HEK293 (cell line): ENCODE measurements at regions not wholly inside any gene's neighbourhood (a gene's known extent, or its start where the extent isn't known, plus 50 kb on each side); places are given as distances from the start of the nearest gene placed in this dataset.
"Not testable (repeated sequence)": the region's sequence is repeated elsewhere in the genome, so short reads cannot be mapped to it uniquely, and the experiment has no call there.

Experiments used
- CTCF ChIA-PET: fragments of 350-600 bp; formaldehyde crosslinking; extraction: SDS; loops from one replicate; lab custom pipeline; 2021; ENCODE audit warnings: antibody characterized with exemption; lab: Yijun Ruan, JAX
- POLR2A ChIA-PET: fragments of 300-600 bp; formaldehyde crosslinking; extraction: SDS; loops from one replicate; lab custom pipeline; 2020; ENCODE audit warnings: antibody characterized with exemption, inconsistent platforms; lab: Yijun Ruan, JAX
- H3K27ac ChIP-seq: fragments of 200-500 bp; sonication (Bioruptor generic); 2 replicates; pipeline ENCODE4 v1.5.1; 2014; ENCODE audit warnings: low read depth, low read length, control low read depth, inconsistent platforms; ENCODE audit errors: extremely low read depth
- H3K36me3 ChIP-seq, 2 experiments: fragments of 200-500 bp in 1 of 2; sonication (Bioruptor generic) in 1 of 2; 1 replicate in 1 of 2; 2 replicates in 1 of 2; pipeline ENCODE4 v1.5.1; 2014 to 2017; ENCODE audit warnings: inconsistent platforms in 2 of 2, low read length in 2 of 2; ENCODE audit not compliant: control insufficient read depth in 2 of 2, insufficient read depth in 1 of 2
- H3K4me1 ChIP-seq: fragments of 200-500 bp; sonication (Bioruptor generic); 2 replicates; pipeline ENCODE4 v1.5.1; 2014; ENCODE audit warnings: mild to moderate bottlenecking, low read length, inconsistent platforms; ENCODE audit not compliant: control insufficient read depth, insufficient read depth
- H3K4me3 ChIP-seq: 2 replicates; pipeline ENCODE4 v1.5.1; 2011; ENCODE audit warnings: low read depth, mild to moderate bottlenecking, control low read depth, low read length, moderate library complexity
- H3K9me3 ChIP-seq: fragments of 200-500 bp; sonication (Bioruptor generic); 2 replicates; pipeline ENCODE4 v1.5.1; 2014; ENCODE audit warnings: low read depth, low read length, inconsistent platforms; ENCODE audit not compliant: control insufficient read depth, insufficient read depth
- GLI2 ChIP-seq: fragments of 450-650 bp; formaldehyde crosslinking; IDR thresholded peaks from 2 replicates; pipeline ENCODE4; 2017; ENCODE audit warnings: missing biosample characterization, missing genetic modification characterization, low read depth, borderline replicate concordance
- HOXC10 ChIP-seq: sonication (generic); formaldehyde crosslinking; IDR thresholded peaks from 2 replicates; pipeline ENCODE4 v1.8.1; 2023; ENCODE audit warnings: mild to moderate bottlenecking, missing genetic modification reagents
- MYNN ChIP-seq: fragments of 450-650 bp; formaldehyde crosslinking; IDR thresholded peaks from 2 replicates; pipeline ENCODE4 v1.5.1; 2016; ENCODE audit warnings: missing biosample characterization, missing genetic modification characterization, borderline replicate concordance
- TCF7L2 ChIP-seq: IDR thresholded peaks from 2 replicates; pipeline ENCODE4 v1.6.1; 2011; ENCODE audit warnings: low read depth, mild to moderate bottlenecking, inconsistent platforms, low read length, moderate library complexity, borderline replicate concordance
- WT1 ChIP-seq: fragments of 450-650 bp; formaldehyde crosslinking; IDR thresholded peaks from 2 replicates; pipeline ENCODE4 v1.5.1; 2016; ENCODE audit warnings: missing biosample characterization, missing genetic modification characterization
- ZBTB20 ChIP-seq: fragments of 450-650 bp; formaldehyde crosslinking; IDR thresholded peaks from 2 replicates; pipeline ENCODE4 v1.5.1; 2016; ENCODE audit warnings: missing biosample characterization, missing genetic modification characterization
- ZNF155 ChIP-seq: fragments of 450-650 bp; formaldehyde crosslinking; IDR thresholded peaks from 2 replicates; pipeline ENCODE4 v1.5.1; 2016; ENCODE audit warnings: missing biosample characterization, missing genetic modification characterization
- ZNF16 ChIP-seq: fragments of 450-650 bp; formaldehyde crosslinking; IDR thresholded peaks from 2 replicates; pipeline ENCODE4 v1.5.1; 2016; ENCODE audit warnings: low read depth, missing biosample characterization, missing genetic modification characterization
- ZNF335 ChIP-seq: fragments of 450-650 bp; formaldehyde crosslinking; conservative IDR thresholded peaks from 2 replicates; pipeline ENCODE4 v1.5.1; 2016; ENCODE audit warnings: missing biosample characterization, missing genetic modification characterization
- ZNF530 ChIP-seq: fragments of 450-650 bp; formaldehyde crosslinking; IDR thresholded peaks from 2 replicates; pipeline ENCODE4 v1.5.1; 2016; ENCODE audit warnings: low read depth, missing biosample characterization, missing genetic modification characterization
- ZNF610 ChIP-seq: fragments of 450-650 bp; formaldehyde crosslinking; IDR thresholded peaks from 2 replicates; pipeline ENCODE4 v1.5.1; 2016; ENCODE audit warnings: missing biosample characterization, missing genetic modification characterization, borderline replicate concordance
- ZNF660 ChIP-seq: fragments of 450-650 bp; IDR thresholded peaks from 2 replicates; pipeline ENCODE4 v1.5.1; 2018; ENCODE audit warnings: missing biosample characterization, mild to moderate bottlenecking, missing genetic modification characterization
- ZNF707 ChIP-seq: fragments of 450-650 bp; formaldehyde crosslinking; IDR thresholded peaks from 2 replicates; pipeline ENCODE4 v1.5.1; 2016; ENCODE audit warnings: missing biosample characterization, missing genetic modification characterization
- ZNF768 ChIP-seq: fragments of 450-650 bp; formaldehyde crosslinking; IDR thresholded peaks from 2 replicates; pipeline ENCODE4 v1.5.1; 2018; ENCODE audit warnings: missing biosample characterization, mild to moderate bottlenecking, missing genetic modification characterization
- ZNF777 ChIP-seq: fragments of 450-650 bp; formaldehyde crosslinking; IDR thresholded peaks from 2 replicates; pipeline ENCODE4 v1.5.1; 2017; ENCODE audit warnings: missing biosample characterization, missing genetic modification characterization, borderline replicate concordance
- TF ChIP-seq, protein P1 (sequence below): fragments of 450-650 bp; formaldehyde crosslinking; IDR thresholded peaks from 2 replicates; pipeline ENCODE4 v1.5.1; 2016; ENCODE audit warnings: missing biosample characterization, missing genetic modification characterization, low read depth
- TF ChIP-seq, protein P2 (sequence below): fragments of 450-650 bp; formaldehyde crosslinking; IDR thresholded peaks from 2 replicates; pipeline ENCODE4 v1.5.1; 2016; ENCODE audit warnings: missing biosample characterization, missing genetic modification characterization, borderline replicate concordance
- TF ChIP-seq, protein P3 (sequence below): fragments of 450-650 bp; formaldehyde crosslinking; IDR thresholded peaks from 2 replicates; pipeline ENCODE4 v1.5.1; 2016; ENCODE audit warnings: missing biosample characterization, missing genetic modification characterization
- TF ChIP-seq, protein P4 (sequence below): fragments of 450-650 bp; formaldehyde crosslinking; IDR thresholded peaks from 2 replicates; pipeline ENCODE4 v1.5.1; 2017; ENCODE audit warnings: missing biosample characterization, missing genetic modification characterization
- TF ChIP-seq, protein P5 (sequence below): fragments of 450-650 bp; formaldehyde crosslinking; IDR thresholded peaks from 2 replicates; pipeline ENCODE4 v1.5.1; 2016; ENCODE audit warnings: missing biosample characterization, missing genetic modification characterization

DNA sequence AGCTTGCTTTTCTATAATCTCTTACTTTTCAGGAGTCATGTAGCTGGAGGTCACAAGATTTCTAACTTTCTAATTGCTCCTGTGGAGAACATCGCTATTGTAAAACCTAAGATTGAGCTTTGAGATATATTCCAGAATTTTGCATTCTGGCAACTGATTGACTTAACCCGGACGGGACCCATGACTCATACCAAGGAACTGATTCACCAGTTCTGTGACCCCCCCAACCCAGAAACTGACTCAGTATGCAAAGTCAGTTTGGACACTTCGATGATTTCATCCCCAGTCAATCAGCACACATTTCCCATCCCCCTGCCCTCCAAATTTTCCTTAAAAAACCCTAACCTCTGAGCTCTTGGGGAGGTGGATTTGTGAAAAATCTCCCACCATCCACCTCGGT lies 396.5 kb upstream of the GBE1 start:
- TF ChIP-seq, protein P1, sequence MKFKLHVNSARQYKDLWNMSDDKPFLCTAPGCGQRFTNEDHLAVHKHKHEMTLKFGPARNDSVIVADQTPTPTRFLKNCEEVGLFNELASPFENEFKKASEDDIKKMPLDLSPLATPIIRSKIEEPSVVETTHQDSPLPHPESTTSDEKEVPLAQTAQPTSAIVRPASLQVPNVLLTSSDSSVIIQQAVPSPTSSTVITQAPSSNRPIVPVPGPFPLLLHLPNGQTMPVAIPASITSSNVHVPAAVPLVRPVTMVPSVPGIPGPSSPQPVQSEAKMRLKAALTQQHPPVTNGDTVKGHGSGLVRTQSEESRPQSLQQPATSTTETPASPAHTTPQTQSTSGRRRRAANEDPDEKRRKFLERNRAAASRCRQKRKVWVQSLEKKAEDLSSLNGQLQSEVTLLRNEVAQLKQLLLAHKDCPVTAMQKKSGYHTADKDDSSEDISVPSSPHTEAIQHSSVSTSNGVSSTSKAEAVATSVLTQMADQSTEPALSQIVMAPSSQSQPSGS (tag by site-specific recombination), result no peak
- ChIA-PET CTCF (no interaction called here), POLR2A (no interaction called here)
- Histone ChIP-seq H3K36me3 (no peaks in the 10 kb centered on the region), H3K9me3 (no peaks in the 10 kb centered on the region), H3K27ac (no peak overlapping the region), H3K4me3 (no peak overlapping the region), H3K4me1 (no peaks in the 10 kb centered on the region)

DNA sequence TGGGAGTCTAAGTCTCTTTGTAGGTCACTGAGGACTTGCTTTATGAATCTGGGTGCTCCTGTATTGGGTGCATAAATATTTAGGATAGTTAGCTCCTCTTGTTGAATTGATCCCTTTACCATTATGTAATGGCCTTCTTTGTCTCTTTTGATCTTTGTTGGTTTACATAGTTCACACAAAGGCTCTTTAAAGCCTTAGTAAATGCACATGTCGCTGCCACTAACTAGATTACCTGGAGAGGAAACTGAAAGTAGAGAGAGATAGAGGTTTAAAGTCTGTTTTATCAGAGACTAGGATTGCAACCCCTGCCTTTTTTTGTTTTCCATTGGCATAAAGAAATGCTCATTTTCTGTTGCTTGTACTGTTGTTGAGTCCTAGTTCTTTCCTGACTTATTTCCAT lies 392.4 kb upstream of the GBE1 start:
- H3K27ac ChIP-seq, H3K4me3 ChIP-seq, POLR2A ChIA-PET, H3K9me3 ChIP-seq, H3K4me1 ChIP-seq, CTCF ChIA-PET, H3K36me3 ChIP-seq: not testable (repeated sequence)

DNA sequence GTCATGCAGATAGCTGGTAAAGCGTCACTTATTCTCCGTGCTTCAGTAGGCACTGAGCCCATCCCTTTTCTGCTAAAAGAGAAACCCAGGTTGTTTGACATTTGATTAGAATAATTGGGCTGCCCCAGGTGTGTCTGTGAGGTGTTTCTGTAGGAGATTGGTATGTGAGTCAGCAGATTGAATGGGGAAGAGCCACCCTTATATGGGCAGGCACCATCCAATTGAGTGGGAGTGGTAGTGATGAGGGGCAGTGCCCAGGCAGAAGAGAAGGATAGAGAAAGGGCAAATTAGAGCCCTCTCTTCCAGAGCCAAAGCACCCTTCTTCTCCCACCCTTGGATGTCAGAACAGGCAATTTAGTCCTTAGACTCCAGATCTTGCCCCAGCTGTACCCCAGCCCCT lies 384.3 kb upstream of the GBE1 start:
- POLR2A ChIA-PET, result no interaction called here
- H3K36me3 ChIP-seq, result no peaks in the 10 kb centered on the region
- no peak overlapping the region for H3K27ac ChIP-seq
- no peak overlapping the region for H3K4me3 ChIP-seq
- TF ChIP-seq ZNF155 (tag by site-specific recombination) (no peak), MYNN (tag by site-specific recombination) (no peak), ZBTB20 (no peak), ZNF530 (tag by site-specific recombination) (no peak), TCF7L2 (no peak), ZNF335 (no peak), ZNF707 (tag by site-specific recombination) (no peak), ZNF660 (tag by site-specific recombination) (no peak), ZNF610 (tag by site-specific recombination) (no peak), HOXC10 (CRISPR knock-in tag) (no peak), GLI2 (tag by site-specific recombination) (no peak), WT1 (tag by site-specific recombination) (no peak), ZNF777 (tag by site-specific recombination) (no peak), ZNF768 (tag by site-specific recombination) (no peak), ZNF16 (tag by site-specific recombination) (no peak)
- TF ChIP-seq, protein P2, sequence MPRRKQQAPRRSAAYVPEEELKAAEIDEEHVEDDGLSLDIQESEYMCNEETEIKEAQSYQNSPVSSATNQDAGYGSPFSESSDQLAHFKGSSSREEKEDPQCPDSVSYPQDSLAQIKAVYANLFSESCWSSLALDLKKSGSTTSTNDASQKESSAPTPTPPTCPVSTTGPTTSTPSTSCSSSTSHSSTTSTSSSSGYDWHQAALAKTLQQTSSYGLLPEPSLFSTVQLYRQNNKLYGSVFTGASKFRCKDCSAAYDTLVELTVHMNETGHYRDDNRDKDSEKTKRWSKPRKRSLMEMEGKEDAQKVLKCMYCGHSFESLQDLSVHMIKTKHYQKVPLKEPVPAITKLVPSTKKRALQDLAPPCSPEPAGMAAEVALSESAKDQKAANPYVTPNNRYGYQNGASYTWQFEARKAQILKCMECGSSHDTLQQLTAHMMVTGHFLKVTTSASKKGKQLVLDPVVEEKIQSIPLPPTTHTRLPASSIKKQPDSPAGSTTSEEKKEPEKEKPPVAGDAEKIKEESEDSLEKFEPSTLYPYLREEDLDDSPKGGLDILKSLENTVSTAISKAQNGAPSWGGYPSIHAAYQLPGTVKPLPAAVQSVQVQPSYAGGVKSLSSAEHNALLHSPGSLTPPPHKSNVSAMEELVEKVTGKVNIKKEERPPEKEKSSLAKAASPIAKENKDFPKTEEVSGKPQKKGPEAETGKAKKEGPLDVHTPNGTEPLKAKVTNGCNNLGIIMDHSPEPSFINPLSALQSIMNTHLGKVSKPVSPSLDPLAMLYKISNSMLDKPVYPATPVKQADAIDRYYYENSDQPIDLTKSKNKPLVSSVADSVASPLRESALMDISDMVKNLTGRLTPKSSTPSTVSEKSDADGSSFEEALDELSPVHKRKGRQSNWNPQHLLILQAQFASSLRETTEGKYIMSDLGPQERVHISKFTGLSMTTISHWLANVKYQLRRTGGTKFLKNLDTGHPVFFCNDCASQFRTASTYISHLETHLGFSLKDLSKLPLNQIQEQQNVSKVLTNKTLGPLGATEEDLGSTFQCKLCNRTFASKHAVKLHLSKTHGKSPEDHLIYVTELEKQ (tag by site-specific recombination), result no peak
- TF ChIP-seq, protein P3, sequence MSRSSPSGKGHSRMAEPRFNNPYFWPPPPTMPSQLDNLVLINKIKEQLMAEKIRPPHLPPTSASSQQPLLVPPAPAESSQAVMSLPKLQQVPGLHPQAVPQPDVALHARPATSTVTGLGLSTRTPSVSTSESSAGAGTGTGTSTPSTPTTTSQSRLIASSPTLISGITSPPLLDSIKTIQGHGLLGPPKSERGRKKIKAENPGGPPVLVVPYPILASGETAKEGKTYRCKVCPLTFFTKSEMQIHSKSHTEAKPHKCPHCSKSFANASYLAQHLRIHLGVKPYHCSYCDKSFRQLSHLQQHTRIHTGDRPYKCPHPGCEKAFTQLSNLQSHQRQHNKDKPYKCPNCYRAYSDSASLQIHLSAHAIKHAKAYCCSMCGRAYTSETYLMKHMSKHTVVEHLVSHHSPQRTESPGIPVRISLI, result no peak
- TF ChIP-seq, protein P4, sequence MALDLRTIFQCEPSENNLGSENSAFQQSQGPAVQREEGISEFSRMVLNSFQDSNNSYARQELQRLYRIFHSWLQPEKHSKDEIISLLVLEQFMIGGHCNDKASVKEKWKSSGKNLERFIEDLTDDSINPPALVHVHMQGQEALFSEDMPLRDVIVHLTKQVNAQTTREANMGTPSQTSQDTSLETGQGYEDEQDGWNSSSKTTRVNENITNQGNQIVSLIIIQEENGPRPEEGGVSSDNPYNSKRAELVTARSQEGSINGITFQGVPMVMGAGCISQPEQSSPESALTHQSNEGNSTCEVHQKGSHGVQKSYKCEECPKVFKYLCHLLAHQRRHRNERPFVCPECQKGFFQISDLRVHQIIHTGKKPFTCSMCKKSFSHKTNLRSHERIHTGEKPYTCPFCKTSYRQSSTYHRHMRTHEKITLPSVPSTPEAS (tag by site-specific recombination), result no peak
- TF ChIP-seq, protein P5, sequence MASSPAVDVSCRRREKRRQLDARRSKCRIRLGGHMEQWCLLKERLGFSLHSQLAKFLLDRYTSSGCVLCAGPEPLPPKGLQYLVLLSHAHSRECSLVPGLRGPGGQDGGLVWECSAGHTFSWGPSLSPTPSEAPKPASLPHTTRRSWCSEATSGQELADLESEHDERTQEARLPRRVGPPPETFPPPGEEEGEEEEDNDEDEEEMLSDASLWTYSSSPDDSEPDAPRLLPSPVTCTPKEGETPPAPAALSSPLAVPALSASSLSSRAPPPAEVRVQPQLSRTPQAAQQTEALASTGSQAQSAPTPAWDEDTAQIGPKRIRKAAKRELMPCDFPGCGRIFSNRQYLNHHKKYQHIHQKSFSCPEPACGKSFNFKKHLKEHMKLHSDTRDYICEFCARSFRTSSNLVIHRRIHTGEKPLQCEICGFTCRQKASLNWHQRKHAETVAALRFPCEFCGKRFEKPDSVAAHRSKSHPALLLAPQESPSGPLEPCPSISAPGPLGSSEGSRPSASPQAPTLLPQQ (tag by site-specific recombination), result no peak
- TF ChIP-seq, all 188 proteins: peak for 0
- Histone ChIP-seq H3K4me1 (no peaks in the 10 kb centered on the region), H3K9me3 (no peaks in the 10 kb centered on the region)
- CTCF ChIA-PET, result interaction anchor here (0.6 kb wide), 1 partner anchor 12 kb away, joined by 4 read pairs; no protein-coding TSS in a partner anchor
